ENCODE measurements at regions not wholly inside any gene's neighbourhood (a gene's known extent, or its start where the extent isn't known, plus 50 kb on each side); places are given as distances from the start of the nearest gene placed in this dataset.

- no peak for TF ChIP-seq POLR2A (IDR thresholded peaks at IDR 0.05)
- TF ChIP-seq EP300 (IDR thresholded peaks at IDR 0.05; ENCODE audit: low read depth): no peak
- no peak for TF ChIP-seq POLR2AphosphoS5 (IDR thresholded peaks at IDR 0.05)
- no peak for TF ChIP-seq CTCF (IDR thresholded peaks at IDR 0.05)
- Histone ChIP-seq H3K36me3 (no peaks in the 10 kb centered on the region), H3K9me3 (no peaks in the 10 kb centered on the region), H3K4me1 (no peaks in the 10 kb centered on the region), H3K27me3 (peaks cover 50% of the 10 kb centered on the region), H3K4me3 (no peak overlapping the region), H3K27ac (no peak overlapping the region)
- no peak for DNase-seq
- intact Hi-C loops (cut with DNase I; ENCODE audit: low total_unique reads): no loop called here
- WGBS, 2 donors (ENCODE audit: low coverage in 1 of 2): 20 to 27% methylated on average over 2 of the region's 2 CpGs
- in situ Hi-C loops (cut with MboI; ENCODE audit: low pct_ligation_motif_present in 1 of 4, low pct_unique_long_range_greater_than_20kb in 1 of 4, low sequenced_read_pairs in 3 of 4): loop anchor here in 1 of 4 donors (25.0 kb wide), 1 partner anchor 726 kb away; no protein-coding TSS in a partner anchor
These were observed 228.8 kb upstream of the CSF3R start for GRCh38 chr1:36711480-36711879.

GRCh38 chr1:36710951-36711350 is 228.2 kb upstream of the CSF3R start:
- DNase-seq: no peak
- 8 to 16% methylated on average over 5 of the region's 5 CpGs for WGBS, 2 donors (ENCODE audit: low coverage in 1 of 2)
- no peak overlapping the region for H3K27ac ChIP-seq
- H3K27me3 ChIP-seq: peaks cover 55% of the 10 kb centered on the region
- no peak overlapping the region for H3K4me3 ChIP-seq
- no peaks in the 10 kb centered on the region for H3K4me1 ChIP-seq
- H3K9me3 ChIP-seq: no peaks in the 10 kb centered on the region
- intact Hi-C loops (cut with DNase I; ENCODE audit: low total_unique reads): no loop called here
- in situ Hi-C loops (cut with MboI; ENCODE audit: low pct_ligation_motif_present in 1 of 4, low pct_unique_long_range_greater_than_20kb in 1 of 4, low sequenced_read_pairs in 3 of 4): loop anchor here in 1 of 4 donors (25.0 kb wide), 1 partner anchor 726 kb away; no protein-coding TSS in a partner anchor
- TF ChIP-seq POLR2AphosphoS5 (IDR thresholded peaks at IDR 0.05): no peak
- TF ChIP-seq POLR2A (IDR thresholded peaks at IDR 0.05): no peak
- no peak for TF ChIP-seq EP300 (IDR thresholded peaks at IDR 0.05; ENCODE audit: low read depth)
- no peak for TF ChIP-seq CTCF (IDR thresholded peaks at IDR 0.05)
- no peaks in the 10 kb centered on the region for H3K36me3 ChIP-seq

GRCh38 chr1:36709869-36710481 is 227.3 kb upstream of the CSF3R start:
- no peak for TF ChIP-seq POLR2A (IDR thresholded peaks at IDR 0.05)
- no peak for TF ChIP-seq POLR2AphosphoS5 (IDR thresholded peaks at IDR 0.05)
- TF ChIP-seq EP300 (IDR thresholded peaks at IDR 0.05; ENCODE audit: low read depth): no peak
- TF ChIP-seq CTCF (IDR thresholded peaks at IDR 0.05): no peak
- 48 to 53% methylated on average over 2 to 17 of the region's 17 CpGs for WGBS, 2 donors (ENCODE audit: low coverage in 1 of 2)
- H3K27me3 ChIP-seq: peaks cover 63% of the 10 kb centered on the region
- no peak overlapping the region for H3K27ac ChIP-seq
- H3K36me3 ChIP-seq: no peaks in the 10 kb centered on the region
- in situ Hi-C loops (cut with MboI; ENCODE audit: low pct_ligation_motif_present in 1 of 4, low pct_unique_long_range_greater_than_20kb in 1 of 4, low sequenced_read_pairs in 3 of 4): loop anchor here in 3 of 4 donors (10.0 to 25.0 kb wide), 2 partner anchors 725 to 727 kb away; no protein-coding TSS in a partner anchor
- H3K9me3 ChIP-seq: no peaks in the 10 kb centered on the region
- no peaks in the 10 kb centered on the region for H3K4me1 ChIP-seq
- intact Hi-C loops (cut with DNase I; ENCODE audit: low total_unique reads): loop anchor here (10.0 kb wide), 1 partner anchor 725 kb away; no protein-coding TSS in a partner anchor
- no peak overlapping the region for H3K4me3 ChIP-seq
- DNase-seq: no peak

- H3K4me1 ChIP-seq: no peaks in the 10 kb centered on the region
- H3K9me3 ChIP-seq: no peaks in the 10 kb centered on the region
- DNase-seq: no peak
- H3K27ac ChIP-seq: no peak overlapping the region
- H3K4me3 ChIP-seq: no peak overlapping the region
- H3K36me3 ChIP-seq: no peaks in the 10 kb centered on the region
- H3K27me3 ChIP-seq: peaks cover 64% of the 10 kb centered on the region
- WGBS, 2 donors (ENCODE audit: low coverage in 1 of 2): 81% methylated on average over 7 of the region's 7 CpGs; no CpG with 5 or more reads in 1 of the 2 donors
- in situ Hi-C loops (cut with MboI; ENCODE audit: low pct_ligation_motif_present in 1 of 4, low pct_unique_long_range_greater_than_20kb in 1 of 4, low sequenced_read_pairs in 3 of 4) (loop anchor here in 3 of 4 donors (10.0 to 25.0 kb wide), 2 partner anchors 726 to 729 kb away; no protein-coding TSS in a partner anchor), intact Hi-C loops (cut with DNase I; ENCODE audit: low total_unique reads) (loop anchor here (10.0 kb wide), 1 partner anchor 726 kb away; no protein-coding TSS in a partner anchor)
- TF ChIP-seq EP300 (IDR thresholded peaks at IDR 0.05; ENCODE audit: low read depth) (no peak), CTCF (IDR thresholded peaks at IDR 0.05) (no peak)
These were observed 225.9 kb upstream of the CSF3R start for GRCh38 chr1:36708587-36708986.

All from transverse colon (tissue), 4 donors.